ENCODE measurements at regions not wholly inside any gene's neighbourhood (a gene's known extent, or its start where the extent isn't known, plus 50 kb on each side); places are given as distances from the start of the nearest gene placed in this dataset.
"Not testable (repeated sequence)": the region's sequence is repeated elsewhere in the genome, so short reads cannot be mapped to it uniquely, and the experiment has no call there.

DNA sequence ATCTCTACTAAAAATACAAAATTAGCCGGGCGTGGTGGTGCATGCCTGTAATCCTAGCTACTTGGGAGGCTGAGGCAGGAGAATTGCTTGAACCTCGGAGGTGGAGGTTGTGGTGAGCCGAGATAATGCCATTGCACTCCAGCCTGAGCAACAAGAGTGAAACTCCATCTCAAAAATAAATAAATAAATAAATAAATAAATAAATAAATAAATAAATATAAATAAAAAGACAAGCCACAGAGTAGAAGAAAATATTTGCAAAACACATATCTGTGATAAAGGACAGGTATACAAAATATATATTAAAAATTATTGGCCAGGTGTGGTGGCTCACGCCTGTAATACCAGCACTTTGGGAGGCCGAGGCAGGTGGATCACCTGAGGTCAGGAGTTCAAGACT is 96.0 kb downstream of the MRPL57 start:
- CTCF ChIA-PET, result interaction anchor here (1.6 kb wide), 1 partner anchor 205 kb away, joined by 4 read pairs; no protein-coding TSS in a partner anchor
- POLR2A ChIA-PET; DNase-seq (ENCODE audit: extremely low spot score): not testable (repeated sequence)

DNA sequence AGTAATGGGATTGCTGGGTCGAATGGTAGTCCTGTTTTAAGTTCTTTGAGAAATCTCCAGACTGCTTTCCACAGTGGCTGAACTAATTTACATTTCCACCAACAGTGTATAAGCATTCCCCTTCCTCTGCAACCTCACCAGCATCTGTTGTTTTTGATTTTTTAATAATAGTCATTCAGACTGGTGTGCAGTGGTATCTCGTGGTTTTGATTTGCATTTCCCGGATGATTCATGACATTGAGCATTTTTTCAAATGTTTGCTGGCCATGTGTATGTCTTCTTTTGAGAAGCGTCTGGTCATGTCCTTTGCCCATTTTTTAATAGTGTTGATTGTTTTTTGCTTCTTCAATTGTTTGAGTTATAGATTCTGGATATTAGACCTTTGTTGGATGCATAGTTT is 98.0 kb downstream of the MRPL57 start:
- CTCF ChIA-PET; DNase-seq (ENCODE audit: extremely low spot score); POLR2A ChIA-PET: not testable (repeated sequence)

- ChIA-PET CTCF (interaction anchor here (2.4 kb wide), 1 partner anchor 16 kb away, joined by 13 read pairs; no protein-coding TSS in a partner anchor), POLR2A (no interaction called here)
- TF ChIP-seq CTCF (IDR thresholded peaks at IDR 0.05; ENCODE audit: control extremely low read depth, extremely low read depth, low read depth, missing control alignments), result no peak
- no peak for DNase-seq (ENCODE audit: extremely low spot score)
Observed at GRCh38 chr13:21282065-21282464, 105.6 kb downstream of the MRPL57 start.

GRCh38 chr13:21287331-21287907 is 111.0 kb downstream of the MRPL57 start:
- TF ChIP-seq CTCF (IDR thresholded peaks at IDR 0.05; ENCODE audit: control extremely low read depth, extremely low read depth, low read depth, missing control alignments), result no peak
- POLR2A ChIA-PET, result no interaction called here
- no peak for DNase-seq (ENCODE audit: extremely low spot score)
- CTCF ChIA-PET, result interaction anchor here (1.9 kb wide), 1 partner anchor 10 kb away, joined by 9 read pairs; no protein-coding TSS in a partner anchor

GRCh38 chr13:21289475-21289874 is 113.0 kb downstream of the MRPL57 start:
- ChIA-PET CTCF (interaction anchor here (1.9 kb wide), 1 partner anchor 8 kb away, joined by 9 read pairs; no protein-coding TSS in a partner anchor), POLR2A (interaction anchor here (0.5 kb wide), 1 partner anchor 28 kb away, joined by 4 read pairs; no protein-coding TSS in a partner anchor)
- TF ChIP-seq CTCF (IDR thresholded peaks at IDR 0.05; ENCODE audit: control extremely low read depth, extremely low read depth, low read depth, missing control alignments), result no peak
- no peak for DNase-seq (ENCODE audit: extremely low spot score)

- POLR2A ChIA-PET; DNase-seq (ENCODE audit: extremely low spot score); CTCF ChIA-PET: not testable (repeated sequence)
Observed at GRCh38 chr13:21290442-21291002, 114.1 kb downstream of the MRPL57 start.

- no peak for TF ChIP-seq CTCF (IDR thresholded peaks at IDR 0.05; ENCODE audit: control extremely low read depth, extremely low read depth, low read depth, missing control alignments)
- CTCF ChIA-PET, result interaction anchor here (0.7 to 9.2 kb wide), 2 partner anchors 185 to 1443 kb away, joined by 3 to 147 read pairs; no protein-coding TSS in a partner anchor
- no peak for DNase-seq (ENCODE audit: extremely low spot score)
- POLR2A ChIA-PET, result no interaction called here
Observed at GRCh38 chr13:21291840-21292239, 115.4 kb downstream of the MRPL57 start.

GRCh38 chr13:21296991-21297390 is 120.5 kb downstream of the MRPL57 start:
- TF ChIP-seq CTCF (IDR thresholded peaks at IDR 0.05; ENCODE audit: control extremely low read depth, extremely low read depth, low read depth, missing control alignments), result peak; percentile 60
- DNase-seq (ENCODE audit: extremely low spot score), result peak; percentile 26
- CTCF ChIA-PET, result interaction anchor here (0.8 to 9.2 kb wide), 26 partner anchors 9 to 353 kb away, joined by 3 to 147 read pairs (median 4); partner anchors contain the start of gene ZDHHC20
- POLR2A ChIA-PET, result not testable (repeated sequence)

All from GM10248 (cell line).